C4-2B (cell line): ENCODE measurements at regions not wholly inside any gene's neighbourhood (a gene's known extent, or its start where the extent isn't known, plus 50 kb on each side); places are given as distances from the start of the nearest gene placed in this dataset.

Experiments used
- H3K27ac ChIP-seq: fragments of 450-650 bp; 2 replicates; pipeline ENCODE4 v1.5.1; 2017
- ZFX ChIP-seq: fragments of 450-650 bp; IDR thresholded peaks from 2 replicates; pipeline ENCODE4 v1.6.1; 2017
- TF ChIP-seq, protein P1 (sequence below): fragments of 450-650 bp; conservative IDR thresholded peaks from 2 replicates; pipeline ENCODE4 v1.5.1; 2017; ENCODE audit warnings: mild to moderate bottlenecking

DNA sequence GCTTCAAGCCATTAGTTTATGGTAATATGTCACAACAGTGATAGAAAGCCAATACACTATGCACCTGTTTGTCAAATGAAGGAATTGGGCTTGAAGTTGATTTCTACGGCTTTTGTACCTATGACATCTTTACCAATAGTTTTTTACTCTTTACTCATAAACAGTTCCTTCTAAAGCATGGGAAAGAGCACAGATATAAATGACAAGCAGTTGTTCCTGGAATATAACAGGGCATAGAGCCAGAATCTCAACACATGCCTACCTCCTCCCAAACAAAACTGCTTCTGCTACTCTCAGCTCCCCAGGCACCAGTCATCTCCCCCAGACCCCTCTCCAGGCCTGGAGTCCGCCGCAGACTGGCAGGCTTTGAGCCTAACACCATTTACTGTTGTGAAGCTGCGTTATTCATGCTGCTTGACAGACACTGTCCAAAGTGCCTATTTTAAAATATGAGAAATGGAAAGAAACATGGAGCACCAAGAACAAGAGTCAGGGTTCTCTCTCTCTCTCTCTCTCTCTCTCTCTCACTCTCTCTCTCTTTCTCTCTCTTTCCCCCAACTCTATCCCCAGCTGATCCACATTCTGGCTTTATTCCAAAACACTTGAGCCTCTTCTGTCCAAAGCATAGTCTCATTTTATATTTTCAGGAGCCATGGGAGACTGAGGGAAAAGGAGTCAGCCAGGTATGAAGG is 111.6 kb downstream of the ADRB2 start:
- no peak overlapping the region for H3K27ac ChIP-seq
- TF ChIP-seq, protein P1, sequence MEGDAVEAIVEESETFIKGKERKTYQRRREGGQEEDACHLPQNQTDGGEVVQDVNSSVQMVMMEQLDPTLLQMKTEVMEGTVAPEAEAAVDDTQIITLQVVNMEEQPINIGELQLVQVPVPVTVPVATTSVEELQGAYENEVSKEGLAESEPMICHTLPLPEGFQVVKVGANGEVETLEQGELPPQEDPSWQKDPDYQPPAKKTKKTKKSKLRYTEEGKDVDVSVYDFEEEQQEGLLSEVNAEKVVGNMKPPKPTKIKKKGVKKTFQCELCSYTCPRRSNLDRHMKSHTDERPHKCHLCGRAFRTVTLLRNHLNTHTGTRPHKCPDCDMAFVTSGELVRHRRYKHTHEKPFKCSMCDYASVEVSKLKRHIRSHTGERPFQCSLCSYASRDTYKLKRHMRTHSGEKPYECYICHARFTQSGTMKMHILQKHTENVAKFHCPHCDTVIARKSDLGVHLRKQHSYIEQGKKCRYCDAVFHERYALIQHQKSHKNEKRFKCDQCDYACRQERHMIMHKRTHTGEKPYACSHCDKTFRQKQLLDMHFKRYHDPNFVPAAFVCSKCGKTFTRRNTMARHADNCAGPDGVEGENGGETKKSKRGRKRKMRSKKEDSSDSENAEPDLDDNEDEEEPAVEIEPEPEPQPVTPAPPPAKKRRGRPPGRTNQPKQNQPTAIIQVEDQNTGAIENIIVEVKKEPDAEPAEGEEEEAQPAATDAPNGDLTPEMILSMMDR = no peak
- TF ChIP-seq ZFX = no peak

DNA sequence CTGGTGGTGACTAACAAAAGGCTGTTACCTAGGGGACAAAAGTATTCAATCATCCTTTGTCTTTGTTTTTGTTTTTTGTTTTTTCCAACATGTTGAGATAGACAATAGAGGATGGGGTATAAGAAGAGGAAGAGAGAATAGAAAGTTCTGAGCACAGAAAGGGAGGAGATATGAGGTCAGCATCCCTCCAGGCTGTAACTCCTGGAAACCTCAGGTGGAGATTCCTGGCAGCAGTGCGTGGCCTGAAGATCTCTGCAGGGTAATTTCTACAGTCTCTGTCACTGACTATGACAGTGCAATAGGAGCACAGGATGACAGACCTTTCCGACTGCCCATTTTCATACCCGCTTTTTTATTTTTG is 112.1 kb downstream of the ADRB2 start:
- H3K27ac ChIP-seq = no peak overlapping the region; the same call in 1 of the 2 replicates
- no peak for TF ChIP-seq ZFX
- TF ChIP-seq, protein P1 = no peak

DNA sequence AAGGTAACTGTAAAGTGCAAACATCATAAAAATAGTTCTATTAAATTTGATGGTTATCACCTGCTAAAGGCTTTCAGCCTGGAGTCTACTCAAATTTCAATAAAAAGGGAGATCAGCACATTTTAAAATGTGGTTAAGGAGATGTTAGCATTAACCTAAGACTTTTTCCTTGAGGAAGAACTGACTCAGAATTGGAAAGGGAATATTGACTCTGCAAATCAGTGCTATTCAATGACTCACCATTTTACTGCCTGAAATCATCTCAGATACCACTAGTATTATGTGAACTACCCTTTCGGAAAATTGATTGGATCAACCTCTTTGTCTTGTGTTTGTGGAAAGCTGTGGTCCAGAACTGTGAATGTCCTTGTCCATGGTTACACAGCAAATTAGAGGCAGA is 113.3 kb downstream of the ADRB2 start:
- TF ChIP-seq, protein P1 = no peak
- no peak for TF ChIP-seq ZFX
- peak overlapping the region; percentile 73; the same call in 1 of the 2 replicates for H3K27ac ChIP-seq

DNA sequence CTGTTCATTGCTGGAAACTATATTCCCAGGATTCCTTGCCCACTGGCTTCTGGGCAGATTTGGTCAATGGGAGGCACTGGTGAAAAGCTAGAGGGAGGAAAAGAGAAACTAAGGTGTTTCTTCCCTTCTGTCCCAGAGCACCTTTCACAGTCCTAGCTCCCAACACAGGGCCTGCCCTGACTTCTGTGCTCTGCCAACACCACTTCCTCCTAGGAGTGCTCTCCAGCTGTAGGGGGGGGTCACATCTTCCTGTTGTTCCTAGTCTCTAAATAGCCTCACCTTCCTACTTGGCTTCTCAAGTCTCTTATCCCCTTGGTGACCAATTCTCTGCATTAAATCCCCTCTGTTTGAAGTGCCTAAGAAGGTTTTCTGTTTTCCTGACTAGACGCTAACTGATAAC is 115.4 kb downstream of the ADRB2 start:
- no peak for TF ChIP-seq ZFX
- TF ChIP-seq, protein P1 = no peak
- no peak overlapping the region for H3K27ac ChIP-seq

DNA sequence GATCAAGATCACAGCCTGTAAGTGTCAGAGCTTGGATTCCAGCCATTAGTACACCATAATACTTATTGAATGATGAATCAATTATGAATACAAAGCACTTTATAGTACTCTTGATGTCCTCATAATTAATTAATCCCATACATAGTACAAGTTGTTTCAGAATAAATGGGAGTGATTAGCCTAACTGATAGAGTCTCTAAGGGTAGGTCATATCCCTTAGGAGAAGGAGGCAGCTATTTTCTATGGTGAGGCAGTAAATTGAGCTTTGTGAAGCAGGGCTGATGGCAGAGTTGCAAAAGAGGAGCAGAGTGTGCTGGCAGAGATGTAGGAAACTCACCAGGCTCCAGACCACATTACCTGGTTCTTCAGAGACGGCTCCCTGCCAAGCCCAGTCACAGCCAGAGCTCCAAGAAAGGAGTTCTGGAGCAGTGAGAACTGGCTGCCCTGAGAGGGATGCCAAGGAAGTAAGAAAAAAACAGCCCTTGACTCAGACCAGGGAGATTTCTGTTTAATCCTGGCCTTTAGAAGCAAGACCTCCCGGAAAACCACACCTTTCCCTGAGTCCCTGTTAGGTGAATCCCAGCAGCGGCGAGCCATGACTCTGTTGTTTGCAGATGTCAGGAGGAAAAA is 112.9 kb downstream of the SH3TC2 start:
- TF ChIP-seq ZFX = no peak
- TF ChIP-seq, protein P1 = no peak

DNA sequence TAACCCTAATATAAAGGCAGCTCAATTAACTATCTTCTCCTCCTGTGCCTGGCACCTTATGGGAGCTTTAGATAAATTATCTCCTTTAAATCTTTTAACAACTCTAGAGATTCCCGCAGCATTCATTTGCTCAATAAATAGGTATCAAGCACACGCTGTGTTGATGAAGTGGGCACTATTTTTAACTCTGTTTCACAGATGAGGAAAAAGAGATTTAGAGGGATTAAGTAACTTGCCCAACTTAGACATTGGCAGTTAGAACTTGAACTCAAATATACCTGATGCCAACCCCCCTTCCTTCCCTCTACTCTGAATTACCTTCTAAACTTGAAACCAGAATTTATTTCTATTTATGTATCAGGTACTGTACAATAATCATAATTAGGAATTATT is 112.4 kb downstream of the SH3TC2 start:
- peak overlapping the region; percentile 66 for H3K27ac ChIP-seq
- TF ChIP-seq, protein P1 = no peak
- no peak for TF ChIP-seq ZFX

More for the DNA sequence above, 112.9 kb downstream of the SH3TC2 start:
- peak overlapping the region; percentile 66 for H3K27ac ChIP-seq

DNA sequence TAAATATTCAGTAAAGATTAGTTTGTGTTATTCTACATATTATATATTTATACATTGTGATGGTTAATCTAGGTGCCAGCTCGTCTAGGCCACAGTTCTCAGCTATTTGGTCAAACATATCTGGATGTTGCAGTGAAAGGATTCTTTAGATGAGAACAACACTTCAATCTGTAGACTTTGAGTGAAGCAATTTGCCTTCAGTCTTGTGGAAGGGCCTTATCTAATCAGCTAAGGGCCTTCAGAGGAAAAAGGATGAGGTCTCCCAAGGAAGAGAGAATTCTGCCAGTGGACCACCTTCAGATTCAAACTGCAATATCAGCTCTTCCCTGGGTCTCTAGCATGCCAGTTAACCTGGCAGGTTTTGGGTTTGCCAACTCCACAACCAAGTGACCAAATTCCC is 112.0 kb downstream of the SH3TC2 start:
- peak overlapping the region; percentile 63; the same call in 1 of the 2 replicates for H3K27ac ChIP-seq
- TF ChIP-seq, protein P1 = no peak
- no peak for TF ChIP-seq ZFX
